Transverse colon (tissue), 4 donors: ENCODE measurements at regions not wholly inside any gene's neighbourhood (a gene's known extent, or its start where the extent isn't known, plus 50 kb on each side); places are given as distances from the start of the nearest gene placed in this dataset.

Experiments used
- EP300 ChIP-seq: sonication (generic); formaldehyde crosslinking; IDR thresholded peaks from one replicate; pipeline ENCODE4 v1.6.1; 2017; ENCODE audit warnings: antibody characterized with exemption, low read depth
- POLR2A ChIP-seq: fragments of 450-650 bp; IDR thresholded peaks from one replicate; pipeline ENCODE4 v1.6.1; 2016; ENCODE audit warnings: antibody characterized with exemption, mild to moderate bottlenecking, moderate library complexity
- POLR2AphosphoS5 ChIP-seq, 3 donors: sonication (generic); formaldehyde crosslinking; IDR thresholded peaks; one replicate each; pipeline ENCODE4 v1.6.1; 2016; ENCODE audit warnings: antibody characterized with exemption in 3 of 3
- TF ChIP-seq, protein P1 (sequence below), 5 experiments: fragments of 200-600 bp in 3 of 5; fragments of 450-650 bp in 2 of 5; sonication (generic) in 3 of 5; IDR thresholded peaks; 1 replicate in 2 of 5; 2 replicates in 3 of 5; pipeline ENCODE4 v1.5.1; 2016 to 2017; ENCODE audit warnings: antibody characterized with exemption in 5 of 5, inconsistent platforms in 3 of 5, mild to moderate bottlenecking in 2 of 5, moderate library complexity in 1 of 5

DNA sequence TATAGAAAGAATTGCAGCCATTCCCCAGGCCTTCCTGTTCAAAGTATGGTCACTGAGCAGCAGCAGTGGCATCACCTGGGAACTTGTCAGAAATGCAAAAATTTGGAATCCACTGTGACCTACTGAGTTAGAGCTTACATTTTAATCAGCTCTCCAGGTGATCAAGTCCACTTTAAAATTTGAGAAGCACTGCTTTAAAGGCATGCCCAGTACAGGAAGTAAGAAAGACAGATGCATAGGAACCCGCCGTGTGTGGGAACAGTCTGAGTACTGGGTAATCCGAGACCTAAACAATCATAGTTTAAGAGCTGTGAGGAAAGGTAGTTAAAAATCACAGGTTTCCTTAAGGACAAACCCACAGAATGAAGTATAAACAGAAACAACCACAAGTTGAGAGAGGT is 462.4 kb downstream of the RAB38 start:
- no peak for TF ChIP-seq POLR2AphosphoS5 (IDR thresholded peaks at IDR 0.05)
- TF ChIP-seq, protein P1, sequence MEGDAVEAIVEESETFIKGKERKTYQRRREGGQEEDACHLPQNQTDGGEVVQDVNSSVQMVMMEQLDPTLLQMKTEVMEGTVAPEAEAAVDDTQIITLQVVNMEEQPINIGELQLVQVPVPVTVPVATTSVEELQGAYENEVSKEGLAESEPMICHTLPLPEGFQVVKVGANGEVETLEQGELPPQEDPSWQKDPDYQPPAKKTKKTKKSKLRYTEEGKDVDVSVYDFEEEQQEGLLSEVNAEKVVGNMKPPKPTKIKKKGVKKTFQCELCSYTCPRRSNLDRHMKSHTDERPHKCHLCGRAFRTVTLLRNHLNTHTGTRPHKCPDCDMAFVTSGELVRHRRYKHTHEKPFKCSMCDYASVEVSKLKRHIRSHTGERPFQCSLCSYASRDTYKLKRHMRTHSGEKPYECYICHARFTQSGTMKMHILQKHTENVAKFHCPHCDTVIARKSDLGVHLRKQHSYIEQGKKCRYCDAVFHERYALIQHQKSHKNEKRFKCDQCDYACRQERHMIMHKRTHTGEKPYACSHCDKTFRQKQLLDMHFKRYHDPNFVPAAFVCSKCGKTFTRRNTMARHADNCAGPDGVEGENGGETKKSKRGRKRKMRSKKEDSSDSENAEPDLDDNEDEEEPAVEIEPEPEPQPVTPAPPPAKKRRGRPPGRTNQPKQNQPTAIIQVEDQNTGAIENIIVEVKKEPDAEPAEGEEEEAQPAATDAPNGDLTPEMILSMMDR (IDR thresholded peaks at IDR 0.05) = no peak
- TF ChIP-seq POLR2A = no peak
- no peak for TF ChIP-seq EP300
